Gastroesophageal sphincter (tissue), 3 donors: ENCODE measurements at regions not wholly inside any gene's neighbourhood (a gene's known extent, or its start where the extent isn't known, plus 50 kb on each side); places are given as distances from the start of the nearest gene placed in this dataset.
"Not testable (repeated sequence)": the region's sequence is repeated elsewhere in the genome, so short reads cannot be mapped to it uniquely, and the experiment has no call there.

Experiments used
- CTCF ChIP-seq, 4 experiments: fragments of 200-600 bp in 2 of 4; fragments of 450-650 bp in 2 of 4; sonication (generic) in 1 of 4; IDR thresholded peaks; one replicate each; pipeline ENCODE4 v1.5.1; 2017 to 2019; ENCODE audit warnings: antibody characterized with exemption in 4 of 4, mild to moderate bottlenecking in 2 of 4, moderate library complexity in 2 of 4
- EP300 ChIP-seq: sonication (generic); formaldehyde crosslinking; IDR thresholded peaks from one replicate; pipeline ENCODE4 v1.6.1; 2017; ENCODE audit warnings: antibody characterized with exemption, mild to moderate bottlenecking
- POLR2AphosphoS5 ChIP-seq: sonication (generic); formaldehyde crosslinking; IDR thresholded peaks from one replicate; pipeline ENCODE4 v1.6.1; 2017; ENCODE audit warnings: antibody characterized with exemption

- TF ChIP-seq CTCF (IDR thresholded peaks at IDR 0.05); POLR2AphosphoS5; EP300: not testable (repeated sequence)
These were observed 207.0 kb downstream of the FAM72C start for GRCh38 chr1:143764831-143765230.
